IMR-90 (cell line): ENCODE measurements at regions not wholly inside any gene's neighbourhood (a gene's known extent, or its start where the extent isn't known, plus 50 kb on each side); places are given as distances from the start of the nearest gene placed in this dataset.

ENCODE experiments used
- ATAC-seq: fragments of 200-7000 bp; cut with Tn5 transposase; 2 replicates; pipeline ENCODE4 v1.9.1; 2020; ENCODE audit warnings: low read depth, mild to moderate bottlenecking, moderate library complexity
- BruUV-seq: library from RNA; stranded (reverse); fragments of 400-500 nt; replicated peaks from 2 replicates; lab custom pipeline; 2021; lab: Mats Ljungman, UMichigan
- CTCF ChIA-PET: fragments of 300-600 bp; formaldehyde crosslinking; extraction: SDS; loops from one replicate; lab custom pipeline; 2021; ENCODE audit warnings: antibody characterized with exemption; lab: Yijun Ruan, JAX
- POLR2A ChIA-PET: fragments of 300-600 bp; sonication (Branson Sonifier 250); formaldehyde crosslinking; loops from one replicate; lab custom pipeline; 2022; ENCODE audit warnings: antibody characterized with exemption; ENCODE audit not compliant: unreplicated experiment; lab: Charles Lee
- DNase-seq: peaks from one replicate; pipeline ENCODE4 v3.0.0; 2013
- H2AFZ ChIP-seq: replicated peaks from 2 replicates; pipeline ENCODE3; 2013; ENCODE audit warnings: low read length, mild to moderate bottlenecking; ENCODE audit not compliant: poor library complexity
- H2AK5ac ChIP-seq: 2 replicates; pipeline ENCODE4 v1.6.1; 2013; ENCODE audit warnings: low read depth, low read length, inconsistent platforms
- H2AK9ac ChIP-seq: replicated peaks from 2 replicates; pipeline ENCODE3; 2013; ENCODE audit warnings: mild to moderate bottlenecking, low read depth, low read length, moderate library complexity; ENCODE audit not compliant: poor library complexity
- H2BK120ac ChIP-seq: 2 replicates; pipeline ENCODE4 v1.6.1; 2013; ENCODE audit warnings: low read depth, low read length, inconsistent platforms
- H2BK15ac ChIP-seq: 3 replicates; pipeline ENCODE4 v1.6.1; 2013; ENCODE audit warnings: low read depth, low read length, inconsistent platforms
- H2BK20ac ChIP-seq: 2 replicates; pipeline ENCODE4 v1.6.1; 2013; ENCODE audit warnings: low read depth, mild to moderate bottlenecking, inconsistent platforms, low read length, moderate library complexity
- H2BK5ac ChIP-seq: 2 replicates; pipeline ENCODE4 v1.6.1; 2013; ENCODE audit warnings: mild to moderate bottlenecking, low read depth, low read length, inconsistent platforms; ENCODE audit not compliant: poor library complexity, severe bottlenecking
- H3K14ac ChIP-seq: replicated peaks from 2 replicates; pipeline ENCODE4 v1.6.1; 2013; ENCODE audit warnings: low read depth, low read length, inconsistent platforms
- H3K18ac ChIP-seq: 2 replicates; pipeline ENCODE4 v1.6.1; 2013; ENCODE audit warnings: low read depth, low read length, control low read depth
- H3K23ac ChIP-seq: 2 replicates; pipeline ENCODE4 v1.6.1; 2013; ENCODE audit warnings: low read depth, low read length, inconsistent platforms
- H3K27ac ChIP-seq: 2 replicates; pipeline ENCODE4 v1.5.1; 2013; ENCODE audit warnings: mild to moderate bottlenecking, control low read depth, low read length; ENCODE audit not compliant: insufficient read depth
- H3K27me3 ChIP-seq: 2 replicates; pipeline ENCODE4 v1.6.1; 2013; ENCODE audit warnings: low read length; ENCODE audit not compliant: control insufficient read depth, insufficient read depth
- H3K36me3 ChIP-seq: 2 replicates; pipeline ENCODE4 v1.6.1; 2013; ENCODE audit warnings: low read length, mixed read lengths; ENCODE audit not compliant: control insufficient read depth, insufficient read depth
- H3K4ac ChIP-seq: 2 replicates; pipeline ENCODE4 v1.6.1; 2013; ENCODE audit warnings: low read depth, low read length, inconsistent platforms
- H3K4me1 ChIP-seq: 2 replicates; pipeline ENCODE4 v1.6.1; 2013; ENCODE audit warnings: low read length, mixed read lengths; ENCODE audit not compliant: control insufficient read depth, insufficient read depth
- H3K4me2 ChIP-seq: 2 replicates; pipeline ENCODE4 v1.6.1; 2013; ENCODE audit warnings: low read depth, mild to moderate bottlenecking, control low read depth, low read length, moderate library complexity
- H3K4me3 ChIP-seq: 2 replicates; pipeline ENCODE4 v1.5.1; 2013; ENCODE audit warnings: low read depth, mild to moderate bottlenecking, control low read depth, low read length, moderate library complexity; ENCODE audit not compliant: insufficient read depth
- H3K56ac ChIP-seq: 2 replicates; pipeline ENCODE4 v1.6.1; 2013; ENCODE audit warnings: low read length, inconsistent platforms; ENCODE audit not compliant: insufficient read depth; ENCODE audit errors: extremely low read depth
- H3K79me1 ChIP-seq, 2 experiments: 2 replicates each; pipeline ENCODE4 v1.6.1; 2013; ENCODE audit warnings: low read length in 2 of 2, inconsistent platforms in 1 of 2, low read depth in 1 of 2
- H3K9ac ChIP-seq: 2 replicates; pipeline ENCODE4 v1.6.1; 2013; ENCODE audit warnings: low read depth, low read length, control low read depth
- H3K9me1 ChIP-seq: 2 replicates; pipeline ENCODE4 v1.6.1; 2013; ENCODE audit warnings: low read length, inconsistent platforms; ENCODE audit not compliant: insufficient read depth
- H3K9me3 ChIP-seq: 2 replicates; pipeline ENCODE4 v1.6.1; 2013; ENCODE audit warnings: low read length; ENCODE audit not compliant: control insufficient read depth, insufficient read depth
- H4K20me1 ChIP-seq: 2 replicates; pipeline ENCODE4 v1.6.1; 2013; ENCODE audit warnings: low read length, inconsistent platforms; ENCODE audit not compliant: insufficient read depth
- H4K5ac ChIP-seq: 2 replicates; pipeline ENCODE4 v1.6.1; 2013; ENCODE audit warnings: mild to moderate bottlenecking, low read depth, low read length, control low read depth
- H4K8ac ChIP-seq, 2 experiments: 2 replicates each; pipeline ENCODE4 v1.6.1; 2013; ENCODE audit warnings: low read depth in 2 of 2, low read length in 2 of 2, control low read depth in 1 of 2, inconsistent platforms in 1 of 2
- H4K91ac ChIP-seq: 2 replicates; pipeline ENCODE4 v1.6.1; 2013; ENCODE audit warnings: low read depth, low read length, inconsistent platforms; ENCODE audit not compliant: insufficient read depth
- CEBPB ChIP-seq: IDR thresholded peaks from 2 replicates; pipeline ENCODE4 v1.6.1; 2012; ENCODE audit warnings: low read depth, low read length, improper control_type of control experiment
- FOS ChIP-seq: fragments of 150-350 bp; IDR thresholded peaks from 2 replicates; pipeline ENCODE4 v1.6.1; 2016; ENCODE audit warnings: low read depth, low read length
- MAFK ChIP-seq: IDR thresholded peaks from 2 replicates; pipeline ENCODE4 v1.6.1; 2012; ENCODE audit warnings: low read depth, low read length, improper control_type of control experiment
- MAZ ChIP-seq: IDR thresholded peaks from 2 replicates; pipeline ENCODE4 v1.6.1; 2012; ENCODE audit warnings: low read depth, mild to moderate bottlenecking, low read length, improper control_type of control experiment, moderate library complexity, borderline replicate concordance
- RAD21 ChIP-seq: IDR thresholded peaks from 2 replicates; pipeline ENCODE4 v1.6.1; 2012; ENCODE audit warnings: low read length, improper control_type of control experiment
- WGBS, 2 experiments: methylation state at CpG; one replicate each; pipeline versions ENCODE4 v1.1.5 to v1.1.7; 2013; ENCODE audit warnings: missing lambda C conversion rate in 2 of 2; ENCODE audit not compliant: insufficient read length in 1 of 2; ENCODE audit errors: extremely low coverage in 2 of 2; 5-methylcytosine and 5-hydroxymethylcytosine counted together
- dilution Hi-C: fragments of 300-500 bp; cut with HindIII; formaldehyde crosslinking; loops from one replicate; pipeline ENCODE4 v1.14.3; 2018; ENCODE audit warnings: low sequenced_read_pairs; ENCODE audit not compliant: unreplicated experiment
- in situ Hi-C: fragments of 300-500 bp; cut with MboI; formaldehyde crosslinking; loops from 3 replicates; pipeline ENCODE4 v1.14.3; 2019; ENCODE audit warnings: low sequenced_read_pairs, inconsistent platforms, mixed read lengths
- intact Hi-C: fragments of 100-400 bp; cut with micrococcal nuclease; formaldehyde crosslinking; loops from 2 replicates; pipeline ENCODE4 v1.10.0; 2022

DNA sequence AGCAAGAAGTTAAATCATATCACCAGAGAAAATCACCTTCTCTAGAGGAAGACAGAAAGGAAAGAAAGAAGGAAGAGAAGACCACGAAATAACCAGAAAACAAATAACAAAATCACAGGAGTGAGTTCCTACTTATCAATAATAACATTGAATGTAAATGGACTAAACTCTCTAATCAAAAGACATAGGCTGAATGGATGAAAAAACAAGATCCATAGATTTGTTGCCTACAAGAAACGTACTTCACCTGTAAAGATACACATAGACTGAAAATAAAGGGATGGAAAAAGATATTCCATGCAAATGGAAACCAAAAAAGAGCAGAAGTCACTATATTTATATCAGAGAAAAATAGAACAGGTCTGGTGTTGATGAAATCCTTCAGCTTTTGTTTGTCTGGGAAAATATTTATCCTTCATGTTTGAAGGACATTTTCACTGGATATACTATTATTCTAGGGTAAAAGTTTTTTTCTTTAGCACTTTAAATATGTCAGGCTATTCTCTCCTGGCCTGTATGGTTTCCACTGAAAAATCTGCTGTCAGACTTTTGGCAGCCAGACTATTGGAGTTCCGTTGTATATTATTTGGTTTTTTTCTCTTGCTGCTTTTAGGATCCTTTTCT is 202.5 kb upstream of the DUSP10 start:
- ATAC-seq (no peak), DNase-seq (no peak)
- in situ Hi-C loops = no loop called here
- Histone ChIP-seq H3K27me3 (no peaks in the 10 kb centered on the region), H3K4me1 (no peaks in the 10 kb centered on the region), H3K9me1 (no peaks in the 10 kb centered on the region), H2BK20ac (no peak overlapping the region), H3K36me3 (no peaks in the 10 kb centered on the region), H3K79me1 (no peaks in the 10 kb centered on the region), H4K5ac (no peak overlapping the region), H4K91ac (no peak overlapping the region), H2BK15ac (no peak overlapping the region), H3K27ac (no peak overlapping the region), H2AK5ac (no peak overlapping the region), H2AK9ac (no peak overlapping the region), H3K14ac (no peak overlapping the region), H2BK120ac (no peak overlapping the region), H2BK5ac (no peak overlapping the region), H3K4me3 (no peak overlapping the region), H3K23ac (no peak overlapping the region), H4K8ac (no peak overlapping the region), H3K4me2 (no peak overlapping the region), H4K20me1 (no peaks in the 10 kb centered on the region), H3K9me3 (peaks cover 11% of the 10 kb centered on the region), H3K18ac (no peak overlapping the region), H3K4ac (no peak overlapping the region), H3K9ac (no peak overlapping the region), H2AFZ (no peak overlapping the region), H3K56ac (no peak overlapping the region)
- no TSS peak for BruUV-seq
- POLR2A ChIA-PET = no interaction called here
- dilution Hi-C loops = no loop called here
- CTCF ChIA-PET = no interaction called here
- WGBS, 2 experiments = no CpG with 5 or more reads among the region's 3 CpGs
- TF ChIP-seq RAD21 (no peak), MAZ (no peak), CEBPB (no peak), MAFK (no peak), FOS (no peak)
- intact Hi-C loops = no loop called here
